Trophoblast cell (in vitro differentiated cells and primary cell): ENCODE measurements at regions not wholly inside any gene's neighbourhood (a gene's known extent, or its start where the extent isn't known, plus 50 kb on each side); places are given as distances from the start of the nearest gene placed in this dataset.

ENCODE experiments used
- DNase-seq, 2 donors: peaks; one replicate each; pipeline ENCODE4 v3.0.0-alpha.2; 2016
- H2AFZ ChIP-seq: 2 replicates; pipeline ENCODE4 v1.6.1; 2013; ENCODE audit warnings: low read length, moderate library complexity, mild to moderate bottlenecking; ENCODE audit not compliant: insufficient read depth, poor library complexity
- H2AK5ac ChIP-seq: 2 replicates; pipeline ENCODE4 v1.6.1; 2013; ENCODE audit warnings: mild to moderate bottlenecking, low read length
- H2BK120ac ChIP-seq: 2 replicates; pipeline ENCODE4 v1.6.1; 2013; ENCODE audit warnings: low read length, mild to moderate bottlenecking, moderate library complexity; ENCODE audit not compliant: insufficient read depth, poor library complexity
- H2BK12ac ChIP-seq: 2 replicates; pipeline ENCODE4 v1.6.1; 2013; ENCODE audit warnings: mild to moderate bottlenecking, low read length, moderate library complexity
- H2BK5ac ChIP-seq: 2 replicates; pipeline ENCODE4 v1.6.1; 2013; ENCODE audit warnings: low read length, low read depth, moderate library complexity, mild to moderate bottlenecking; ENCODE audit not compliant: poor library complexity
- H3K14ac ChIP-seq: 2 replicates; pipeline ENCODE4 v1.6.1; 2013; ENCODE audit warnings: mild to moderate bottlenecking, low read length
- H3K18ac ChIP-seq: 2 replicates; pipeline ENCODE4 v1.6.1; 2013; ENCODE audit warnings: mild to moderate bottlenecking, low read length
- H3K23ac ChIP-seq: 2 replicates; pipeline ENCODE4 v1.6.1; 2013; ENCODE audit warnings: low read length
- H3K27ac ChIP-seq: 2 replicates; pipeline ENCODE4 v1.5.1; 2013; ENCODE audit warnings: low read depth, mild to moderate bottlenecking, inconsistent platforms, low read length, moderate library complexity
- H3K27me3 ChIP-seq: 2 replicates; pipeline ENCODE4 v1.6.1; 2013; ENCODE audit warnings: inconsistent platforms, mild to moderate bottlenecking, low read length, moderate library complexity; ENCODE audit not compliant: insufficient read depth
- H3K36me3 ChIP-seq, 2 experiments: 1 replicate in 1 of 2; 2 replicates in 1 of 2; pipeline ENCODE4 v1.6.1; 2013; ENCODE audit warnings: low read length in 2 of 2, mild to moderate bottlenecking in 2 of 2, moderate library complexity in 1 of 2; ENCODE audit not compliant: insufficient read depth in 2 of 2, control insufficient read depth in 1 of 2
- H3K4ac ChIP-seq: 2 replicates; pipeline ENCODE4 v1.6.1; 2013; ENCODE audit warnings: low read depth, mild to moderate bottlenecking, low read length, moderate library complexity
- H3K4me1 ChIP-seq, 2 experiments: 1 replicate in 1 of 2; 2 replicates in 1 of 2; pipeline ENCODE4 v1.6.1; 2013; ENCODE audit warnings: low read length in 2 of 2, mild to moderate bottlenecking in 2 of 2, moderate library complexity in 1 of 2; ENCODE audit not compliant: insufficient read depth in 2 of 2, control insufficient read depth in 1 of 2
- H3K4me2 ChIP-seq: 2 replicates; pipeline ENCODE4 v1.6.1; 2013; ENCODE audit warnings: inconsistent platforms, mild to moderate bottlenecking, low read length, moderate library complexity
- H3K4me3 ChIP-seq: 2 replicates; pipeline ENCODE4 v1.5.1; 2013; ENCODE audit warnings: mild to moderate bottlenecking, low read depth, low read length, inconsistent platforms
- H3K79me1 ChIP-seq: one replicate; pipeline ENCODE4 v1.6.1; 2013; ENCODE audit warnings: low read length
- H3K79me2 ChIP-seq: 2 replicates; pipeline ENCODE4 v1.6.1; 2013; ENCODE audit warnings: low read length, mild to moderate bottlenecking; ENCODE audit not compliant: control insufficient read depth, insufficient read depth, poor library complexity
- H3K9ac ChIP-seq: 2 replicates; pipeline ENCODE4 v1.6.1; 2013; ENCODE audit warnings: mild to moderate bottlenecking, low read length
- H3K9me3 ChIP-seq: 2 replicates; pipeline ENCODE4 v1.6.1; 2013; ENCODE audit warnings: low read depth, mild to moderate bottlenecking, control low read depth, inconsistent platforms, low read length; ENCODE audit not compliant: insufficient read depth
- H4K12ac ChIP-seq: 2 replicates; pipeline ENCODE4 v1.6.1; 2013; ENCODE audit warnings: low read depth, mild to moderate bottlenecking, low read length, moderate library complexity
- H4K8ac ChIP-seq: 2 replicates; pipeline ENCODE4 v1.6.1; 2013; ENCODE audit warnings: low read depth, mild to moderate bottlenecking, low read length, moderate library complexity
- H4K91ac ChIP-seq: one replicate; pipeline ENCODE4 v1.6.1; 2013; ENCODE audit warnings: low read depth, mild to moderate bottlenecking, low read length, moderate library complexity
- WGBS: extraction: QIAGEN DNeasy Blood & Tissue Kit; methylation state at CpG from one replicate; pipeline ENCODE4 v1.1.7; 2013; ENCODE audit warnings: missing lambda C conversion rate; ENCODE audit not compliant: insufficient read length, insufficient coverage; ENCODE audit errors: extremely low coverage; 5-methylcytosine and 5-hydroxymethylcytosine counted together

DNA sequence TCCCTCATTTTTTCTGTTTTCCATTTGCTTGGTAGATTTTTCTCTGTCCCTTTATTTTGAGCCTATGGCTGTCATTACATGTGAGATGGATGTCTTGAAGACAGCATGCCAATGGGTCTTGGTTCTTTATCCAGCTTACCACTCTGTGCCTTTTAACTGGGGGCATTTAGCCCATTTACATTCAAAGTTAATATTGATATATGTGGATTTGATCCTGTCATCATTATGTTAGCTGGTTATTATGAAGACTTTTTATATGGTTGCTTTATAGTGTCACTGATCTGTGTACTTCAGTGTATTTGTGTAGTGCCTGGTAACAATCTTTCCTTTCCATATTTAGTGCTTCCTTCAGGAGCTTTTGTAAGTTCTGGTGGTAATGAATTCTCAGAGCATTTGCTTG is 89.3 kb upstream of the UNC5B start:
- no peak overlapping the region for H3K27ac ChIP-seq
- no peak overlapping the region for H2BK5ac ChIP-seq
- H2AFZ ChIP-seq = no peak overlapping the region
- H3K18ac ChIP-seq = no peak overlapping the region
- H3K79me2 ChIP-seq = no peaks in the 10 kb centered on the region
- no peak overlapping the region for H4K12ac ChIP-seq
- H4K8ac ChIP-seq = no peak overlapping the region
- peaks cover 3% of the 10 kb centered on the region for H3K9me3 ChIP-seq
- DNase-seq = no peak
- H3K79me1 ChIP-seq = no peaks in the 10 kb centered on the region
- no peaks in the 10 kb centered on the region for H3K27me3 ChIP-seq
- H2BK12ac ChIP-seq = no peak overlapping the region
- H3K4ac ChIP-seq = no peak overlapping the region
- no peak overlapping the region for H3K4me2 ChIP-seq
- H2BK120ac ChIP-seq = no peak overlapping the region
- no peak overlapping the region for H3K23ac ChIP-seq
- no peak overlapping the region for H3K4me3 ChIP-seq
- H3K14ac ChIP-seq = no peak overlapping the region
- no peaks in the 10 kb centered on the region for H3K4me1 ChIP-seq
- H3K36me3 ChIP-seq = no peaks in the 10 kb centered on the region
- no peak overlapping the region for H2AK5ac ChIP-seq
- H3K9ac ChIP-seq = no peak overlapping the region
- no peak overlapping the region for H4K91ac ChIP-seq

DNA sequence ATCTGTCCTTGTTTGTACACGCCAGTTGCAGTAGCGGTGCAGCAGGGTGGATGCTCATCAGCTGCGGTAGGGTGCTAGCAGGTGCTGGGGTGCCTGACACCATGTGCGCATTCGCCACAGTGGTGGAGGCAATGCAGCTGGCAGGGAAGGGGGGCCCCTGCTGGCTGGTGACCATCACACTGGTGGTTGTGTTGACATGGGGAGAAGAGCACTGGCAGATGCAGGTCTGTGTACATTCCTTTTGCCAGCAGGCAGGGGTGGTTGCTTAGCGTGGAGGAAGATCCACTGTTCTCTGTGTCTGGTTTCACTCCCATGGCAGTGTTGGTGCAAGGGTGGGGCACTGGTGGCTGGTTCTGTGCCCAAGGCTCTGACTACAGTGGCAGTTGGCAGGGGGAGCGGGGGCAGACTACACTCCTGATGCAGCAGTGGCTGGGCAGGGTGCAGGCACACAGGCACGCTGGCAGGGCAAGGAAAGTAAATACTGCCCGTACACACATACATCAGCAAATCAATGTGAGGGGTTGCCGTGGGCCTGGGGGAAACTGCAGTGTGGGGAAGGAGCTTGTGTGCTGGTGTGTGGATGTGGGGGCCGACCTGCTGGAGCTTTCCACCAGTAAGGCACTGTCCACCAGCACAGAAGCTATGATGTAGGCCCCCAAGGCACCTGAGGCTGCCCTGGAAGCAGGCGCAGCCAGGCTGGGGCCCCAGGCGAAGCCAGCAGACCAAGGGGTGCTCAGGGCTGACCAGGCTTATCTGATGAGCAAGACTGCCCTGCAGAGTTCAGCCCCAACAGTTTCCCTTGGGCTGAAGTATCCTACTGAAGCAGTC is 87.2 kb upstream of the UNC5B start:
- no peak overlapping the region for H3K4me2 ChIP-seq
- no peak overlapping the region for H2AFZ ChIP-seq
- no peak overlapping the region for H3K9ac ChIP-seq
- no peak overlapping the region for H3K27ac ChIP-seq
- WGBS = no CpG with 5 or more reads among the region's 13 CpGs
- H3K27me3 ChIP-seq = no peaks in the 10 kb centered on the region
- H2BK5ac ChIP-seq = no peak overlapping the region
- no peaks in the 10 kb centered on the region for H3K79me1 ChIP-seq
- H3K4ac ChIP-seq = no peak overlapping the region
- DNase-seq = no peak
- H2AK5ac ChIP-seq = no peak overlapping the region
- no peak overlapping the region for H3K18ac ChIP-seq
- H4K91ac ChIP-seq = no peak overlapping the region
- H4K8ac ChIP-seq = no peak overlapping the region
- H4K12ac ChIP-seq = no peak overlapping the region
- peaks cover 2% of the 10 kb centered on the region for H3K9me3 ChIP-seq
- peak overlapping the region; percentile 9 for H3K4me3 ChIP-seq
- H2BK120ac ChIP-seq = no peak overlapping the region
- H2BK12ac ChIP-seq = no peak overlapping the region
- no peaks in the 10 kb centered on the region for H3K4me1 ChIP-seq
- H3K23ac ChIP-seq = no peak overlapping the region
- no peaks in the 10 kb centered on the region for H3K36me3 ChIP-seq
- H3K79me2 ChIP-seq = no peaks in the 10 kb centered on the region
- H3K14ac ChIP-seq = no peak overlapping the region

GRCh38 chr10:71125749-71126107 is 86.6 kb upstream of the UNC5B start:
- no peak overlapping the region for H2BK120ac ChIP-seq
- H3K9ac ChIP-seq = no peak overlapping the region
- H3K4ac ChIP-seq = no peak overlapping the region
- H3K79me2 ChIP-seq = no peaks in the 10 kb centered on the region
- no peaks in the 10 kb centered on the region for H3K79me1 ChIP-seq
- H3K23ac ChIP-seq = no peak overlapping the region
- no peak overlapping the region for H3K14ac ChIP-seq
- H2BK5ac ChIP-seq = no peak overlapping the region
- H2BK12ac ChIP-seq = no peak overlapping the region
- no peak overlapping the region for H3K27ac ChIP-seq
- no peak for DNase-seq
- no peak overlapping the region for H4K12ac ChIP-seq
- H3K27me3 ChIP-seq = no peaks in the 10 kb centered on the region
- no peaks in the 10 kb centered on the region for H3K36me3 ChIP-seq
- no peaks in the 10 kb centered on the region for H3K4me1 ChIP-seq
- no peak overlapping the region for H3K4me2 ChIP-seq
- WGBS = no CpG with 5 or more reads among the region's 4 CpGs
- H3K9me3 ChIP-seq = peaks cover 2% of the 10 kb centered on the region
- H4K8ac ChIP-seq = no peak overlapping the region
- no peak overlapping the region for H3K18ac ChIP-seq
- no peak overlapping the region for H2AFZ ChIP-seq
- H2AK5ac ChIP-seq = no peak overlapping the region
- H4K91ac ChIP-seq = no peak overlapping the region
- no peak overlapping the region for H3K4me3 ChIP-seq

DNA sequence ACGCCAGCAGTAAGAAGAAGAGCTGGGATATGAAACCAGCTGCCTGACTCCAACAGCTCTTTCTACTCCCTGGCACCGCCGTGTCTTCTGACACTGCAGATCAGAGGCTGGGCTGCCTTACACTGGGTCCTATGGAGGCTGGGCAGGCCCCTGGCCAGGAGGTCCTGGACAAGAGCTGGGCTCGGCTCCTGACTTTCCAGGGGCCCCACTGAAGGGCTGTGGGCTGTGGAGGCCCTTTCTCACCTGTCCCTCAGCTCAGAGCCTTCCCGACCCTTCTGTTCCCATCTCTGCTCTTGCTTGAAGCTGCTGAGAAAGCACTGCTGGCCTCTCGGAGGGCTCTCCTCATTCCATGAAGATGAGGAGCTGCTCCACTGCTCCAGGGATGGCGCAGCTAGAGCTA is 85.9 kb upstream of the UNC5B start:
- H3K23ac ChIP-seq = no peak overlapping the region
- H2BK120ac ChIP-seq = no peak overlapping the region
- no peak overlapping the region for H4K12ac ChIP-seq
- H2BK12ac ChIP-seq = no peak overlapping the region
- H3K4me3 ChIP-seq = no peak overlapping the region
- no peak for DNase-seq
- no peak overlapping the region for H3K4ac ChIP-seq
- H3K14ac ChIP-seq = no peak overlapping the region
- H3K9me3 ChIP-seq = peaks cover 2% of the 10 kb centered on the region
- no peak overlapping the region for H4K91ac ChIP-seq
- H2AK5ac ChIP-seq = no peak overlapping the region
- no CpG with 5 or more reads among the region's 7 CpGs for WGBS
- H3K79me2 ChIP-seq = no peaks in the 10 kb centered on the region
- no peak overlapping the region for H3K18ac ChIP-seq
- H3K36me3 ChIP-seq = no peaks in the 10 kb centered on the region
- no peak overlapping the region for H3K27ac ChIP-seq
- H4K8ac ChIP-seq = no peak overlapping the region
- H2AFZ ChIP-seq = no peak overlapping the region
- no peak overlapping the region for H3K4me2 ChIP-seq
- H2BK5ac ChIP-seq = no peak overlapping the region
- no peaks in the 10 kb centered on the region for H3K27me3 ChIP-seq
- H3K79me1 ChIP-seq = no peaks in the 10 kb centered on the region
- H3K9ac ChIP-seq = no peak overlapping the region
- H3K4me1 ChIP-seq = no peaks in the 10 kb centered on the region
